Activated CD4-positive, alpha-beta memory T cell treated with anti-CD3 and anti-CD28 coated beads, Interleukin-2, amount 10 ng/mL, durations not matched to agents 7 days and 5 days (primary cell): ENCODE measurements at regions not wholly inside any gene's neighbourhood (a gene's known extent, or its start where the extent isn't known, plus 50 kb on each side); places are given as distances from the start of the nearest gene placed in this dataset.
"Not testable (repeated sequence)": the region's sequence is repeated elsewhere in the genome, so short reads cannot be mapped to it uniquely, and the experiment has no call there.

Experiments used
- CTCF ChIA-PET: fragments of 350-600 bp; sonication (Branson Sonifier 250); formaldehyde crosslinking; loops from one replicate; lab custom pipeline; 2021; ENCODE audit warnings: antibody characterized with exemption, inconsistent platforms; lab: Charles Lee
- POLR2A ChIA-PET: fragments of 350-600 bp; sonication (Branson Sonifier 250); formaldehyde crosslinking; loops from one replicate; lab custom pipeline; 2021; ENCODE audit warnings: antibody characterized with exemption; lab: Charles Lee
- DNase-seq: peaks from one replicate; pipeline ENCODE4 v3.0.0-alpha.2; 2020
- H3K27ac Mint-ChIP-seq: one replicate; pipeline ENCODE4 v1.8.0; 2021; ENCODE audit warnings: mild to moderate bottlenecking, mixed read lengths
- H3K27me3 Mint-ChIP-seq: one replicate; pipeline ENCODE4 v1.8.0; 2021; ENCODE audit warnings: mixed read lengths
- H3K36me3 Mint-ChIP-seq: one replicate; pipeline ENCODE4 v1.8.0; 2021; ENCODE audit warnings: low read depth, mixed read lengths
- H3K4me1 Mint-ChIP-seq: one replicate; pipeline ENCODE4 v1.8.0; 2021; ENCODE audit warnings: mixed read lengths
- H3K4me3 Mint-ChIP-seq: one replicate; pipeline ENCODE4 v1.8.0; 2021; ENCODE audit warnings: mild to moderate bottlenecking, mixed read lengths
- H3K9me3 Mint-ChIP-seq: one replicate; pipeline ENCODE4 v1.8.0; 2021; ENCODE audit warnings: mixed read lengths

DNA sequence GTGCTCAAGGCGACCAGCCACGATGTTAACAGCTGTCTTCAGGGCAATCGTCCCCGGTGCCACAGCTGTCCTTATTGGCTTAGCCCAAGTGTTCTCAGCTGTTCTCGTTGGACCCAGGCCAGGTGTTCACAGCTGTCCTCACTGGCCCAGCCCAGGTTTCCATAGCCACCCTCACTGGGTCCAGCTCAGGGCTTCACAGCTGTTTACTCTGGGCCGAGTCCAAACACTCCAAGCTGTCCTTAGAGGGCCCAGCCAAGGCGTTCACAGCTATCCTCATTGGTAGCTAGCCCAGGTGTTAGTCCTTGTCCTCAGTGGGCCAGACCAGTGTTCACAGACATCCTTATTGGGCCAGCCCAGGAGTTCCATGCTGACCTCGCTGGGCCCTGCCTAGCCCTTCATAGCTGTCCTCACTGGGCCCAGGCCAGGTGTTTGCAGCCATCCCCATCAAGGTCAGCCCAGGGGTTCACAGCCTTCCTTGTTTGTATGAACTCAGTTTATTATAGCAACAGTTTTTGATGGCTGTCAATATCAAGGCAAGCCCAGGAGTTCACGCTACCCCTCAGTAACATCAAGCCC is 106.0 kb upstream of the THOC3 start:
- DNase-seq, H3K27me3 Mint-ChIP-seq, H3K4me1 Mint-ChIP-seq, H3K36me3 Mint-ChIP-seq, CTCF ChIA-PET, H3K4me3 Mint-ChIP-seq, H3K9me3 Mint-ChIP-seq, POLR2A ChIA-PET, H3K27ac Mint-ChIP-seq: not testable (repeated sequence)

DNA sequence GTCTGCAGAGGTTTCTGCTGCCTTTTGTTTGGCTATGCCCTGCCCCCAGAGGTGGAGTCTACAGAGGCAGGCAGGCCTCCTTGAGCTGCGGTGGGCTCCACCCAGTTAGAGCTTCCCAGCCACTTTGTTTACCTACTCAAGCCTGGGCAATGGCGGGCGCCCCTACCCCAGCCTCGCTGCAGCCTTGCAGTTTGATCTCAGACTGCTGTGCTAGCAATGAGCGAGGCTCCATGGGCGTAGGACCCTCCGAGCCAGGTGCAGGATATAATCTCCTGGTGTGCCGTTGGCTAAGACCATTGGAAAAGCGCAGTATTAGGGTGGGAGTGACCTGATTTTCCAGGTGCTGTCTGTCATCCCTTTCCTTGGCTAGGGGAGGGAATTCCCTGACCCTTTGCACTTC is 115.6 kb upstream of the THOC3 start:
- DNase-seq, H3K27ac Mint-ChIP-seq, H3K4me1 Mint-ChIP-seq, H3K36me3 Mint-ChIP-seq, H3K4me3 Mint-ChIP-seq, H3K27me3 Mint-ChIP-seq, H3K9me3 Mint-ChIP-seq, POLR2A ChIA-PET, CTCF ChIA-PET: not testable (repeated sequence)

DNA sequence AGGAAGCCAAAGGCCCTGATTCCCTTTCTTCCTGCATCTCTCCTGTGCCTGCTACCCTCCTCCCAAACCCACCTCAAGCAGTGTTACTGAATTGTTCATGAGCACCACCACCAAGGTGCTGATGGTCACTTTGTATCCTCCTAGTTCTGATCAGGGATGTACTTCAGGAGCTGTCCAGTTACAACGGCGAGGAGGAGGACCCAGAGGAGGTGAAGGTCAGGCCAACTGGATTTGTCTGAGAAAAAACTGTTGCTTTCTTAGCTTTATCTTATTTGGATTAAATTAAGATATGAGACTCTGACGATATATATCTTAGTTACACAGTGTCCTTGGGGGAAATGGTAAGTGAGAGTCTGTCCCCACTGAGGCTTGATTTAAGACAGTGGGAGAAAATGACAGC is 135.0 kb upstream of the THOC3 start:
- not testable (repeated sequence) for H3K9me3 Mint-ChIP-seq, H3K36me3 Mint-ChIP-seq, H3K27ac Mint-ChIP-seq

DNA sequence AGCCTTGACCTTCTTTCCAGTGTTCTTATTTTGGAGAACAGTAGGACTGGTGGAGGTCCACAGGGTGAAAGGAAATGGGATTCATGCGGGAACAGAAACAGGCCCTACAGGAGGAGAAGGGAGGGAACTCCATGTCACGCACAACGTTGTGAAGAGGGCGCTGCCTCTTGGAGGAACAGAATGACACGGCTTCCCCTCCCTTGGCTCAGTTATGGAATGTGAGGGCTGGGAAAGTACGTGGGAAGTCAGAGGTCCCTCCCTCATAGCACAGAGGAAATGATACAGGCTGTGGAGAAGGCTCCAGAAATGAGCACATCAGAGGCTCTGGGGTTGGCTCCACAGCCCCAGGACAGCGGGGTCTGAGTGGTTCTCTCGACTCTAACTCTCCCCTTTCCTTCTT is 125.3 kb upstream of the SIMC1 start:
- H3K27ac Mint-ChIP-seq, POLR2A ChIA-PET, H3K27me3 Mint-ChIP-seq, H3K9me3 Mint-ChIP-seq, H3K4me3 Mint-ChIP-seq, DNase-seq, H3K36me3 Mint-ChIP-seq, CTCF ChIA-PET, H3K4me1 Mint-ChIP-seq: not testable (repeated sequence)

More for the DNA sequence above, 135.0 kb upstream of the THOC3 start:
- H3K4me1 Mint-ChIP-seq, DNase-seq, POLR2A ChIA-PET, CTCF ChIA-PET, H3K27me3 Mint-ChIP-seq, H3K4me3 Mint-ChIP-seq: not testable (repeated sequence)

DNA sequence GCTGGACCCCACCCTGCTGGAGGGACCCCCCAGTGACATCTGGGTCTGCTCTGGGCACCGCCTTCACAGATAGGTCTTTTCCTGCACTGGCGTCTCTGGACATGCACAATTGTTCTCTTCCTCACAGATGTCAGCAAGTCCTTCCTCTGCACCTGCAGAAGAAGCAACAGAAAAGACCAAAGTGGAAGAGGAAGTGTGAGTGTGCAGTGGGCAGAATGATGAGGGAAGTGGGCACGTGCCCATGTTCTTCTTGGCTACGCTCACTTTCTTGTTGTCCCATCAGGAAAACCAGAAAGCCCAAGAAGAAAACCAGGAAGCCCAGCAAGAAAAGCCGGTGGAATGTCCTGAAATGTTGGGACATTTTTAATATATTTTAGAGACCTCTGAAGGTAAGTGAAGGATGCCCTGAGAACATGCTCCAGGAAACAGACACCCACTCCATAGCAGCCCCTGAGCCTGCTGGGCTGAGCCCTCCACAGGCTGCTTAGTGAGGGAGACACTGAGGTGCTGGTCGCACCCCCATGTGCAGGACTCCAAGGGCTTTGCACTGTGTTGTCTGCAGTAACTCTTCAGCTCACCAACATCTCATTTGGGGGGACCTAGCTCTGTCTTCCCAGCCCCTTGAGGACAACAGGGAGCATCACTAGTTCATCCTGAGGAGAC is 124.4 kb upstream of the SIMC1 start:
- H3K4me3 Mint-ChIP-seq, POLR2A ChIA-PET: not testable (repeated sequence)

DNA sequence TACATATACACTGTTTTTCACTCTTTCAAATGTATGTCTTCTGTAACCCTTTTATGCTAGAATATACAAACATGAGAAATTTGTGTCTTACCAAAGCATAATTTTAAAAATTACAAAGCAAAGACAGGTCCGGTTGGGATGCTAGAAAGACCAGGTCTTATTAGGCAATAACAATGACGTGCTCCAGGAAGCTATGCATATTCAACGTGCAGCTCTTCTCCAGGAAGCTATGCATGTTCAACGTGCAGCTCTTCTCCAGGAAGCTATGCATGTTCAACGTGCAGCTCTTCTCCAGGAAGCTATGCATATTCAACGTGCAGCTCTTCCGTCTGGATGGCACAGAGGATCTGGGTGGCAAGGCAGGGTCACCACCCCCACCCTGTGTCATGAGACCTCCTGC is 123.4 kb upstream of the SIMC1 start:
- H3K4me1 Mint-ChIP-seq, DNase-seq, POLR2A ChIA-PET, H3K27me3 Mint-ChIP-seq, H3K36me3 Mint-ChIP-seq, H3K9me3 Mint-ChIP-seq, H3K4me3 Mint-ChIP-seq, H3K27ac Mint-ChIP-seq, CTCF ChIA-PET: not testable (repeated sequence)

More for the DNA sequence above, 124.4 kb upstream of the SIMC1 start:
- H3K27me3 Mint-ChIP-seq, H3K9me3 Mint-ChIP-seq, CTCF ChIA-PET, H3K36me3 Mint-ChIP-seq, H3K4me1 Mint-ChIP-seq, H3K27ac Mint-ChIP-seq, DNase-seq: not testable (repeated sequence)

DNA sequence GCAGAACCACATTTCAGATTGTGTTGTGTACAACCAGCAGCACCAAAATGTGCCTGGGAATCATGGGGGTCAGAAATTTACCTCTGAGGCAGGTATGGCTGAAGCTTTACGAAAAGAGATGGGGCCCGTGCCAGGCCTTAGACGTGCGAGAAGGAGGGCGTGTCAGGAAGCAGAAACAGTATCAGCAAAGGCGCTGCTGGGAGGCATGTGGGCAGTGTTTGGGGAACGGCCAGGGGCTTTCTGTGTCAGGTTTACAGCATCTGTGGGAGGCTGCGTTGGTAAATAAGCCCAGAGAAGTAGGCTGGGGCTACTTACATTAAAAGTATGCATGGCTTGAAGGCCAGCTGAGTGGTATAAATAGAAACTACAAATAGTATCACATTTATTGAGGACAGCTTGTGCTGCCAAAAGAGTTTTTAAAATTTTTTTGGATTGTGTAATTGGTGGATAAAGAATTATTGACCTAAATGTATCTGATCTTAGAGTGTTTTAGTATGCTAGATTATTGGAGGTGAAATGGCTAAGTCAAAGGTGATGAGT is 120.5 kb upstream of the SIMC1 start:
- CTCF ChIA-PET, H3K9me3 Mint-ChIP-seq, POLR2A ChIA-PET, DNase-seq, H3K4me1 Mint-ChIP-seq, H3K36me3 Mint-ChIP-seq, H3K27ac Mint-ChIP-seq, H3K4me3 Mint-ChIP-seq, H3K27me3 Mint-ChIP-seq: not testable (repeated sequence)

DNA sequence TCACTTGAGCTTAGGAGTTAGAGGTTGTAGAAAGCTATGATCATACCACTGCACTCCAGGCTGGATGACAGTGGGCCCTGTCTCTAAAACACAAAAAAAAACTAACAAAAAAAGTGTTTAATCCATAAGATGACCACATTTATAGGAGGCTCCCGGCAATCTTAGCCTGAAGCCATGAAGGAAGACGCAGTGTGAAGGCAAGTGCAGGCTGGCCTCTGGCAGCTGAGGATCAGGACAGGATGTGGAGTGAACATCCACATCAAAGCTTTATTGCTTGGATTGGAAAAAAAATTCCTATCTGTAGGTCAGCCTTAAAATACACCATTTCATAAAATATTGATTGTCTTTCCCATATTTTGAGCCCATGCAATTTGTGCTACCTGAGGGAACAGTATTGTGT is 115.9 kb upstream of the SIMC1 start:
- H3K27me3 Mint-ChIP-seq, POLR2A ChIA-PET: not testable (repeated sequence)

DNA sequence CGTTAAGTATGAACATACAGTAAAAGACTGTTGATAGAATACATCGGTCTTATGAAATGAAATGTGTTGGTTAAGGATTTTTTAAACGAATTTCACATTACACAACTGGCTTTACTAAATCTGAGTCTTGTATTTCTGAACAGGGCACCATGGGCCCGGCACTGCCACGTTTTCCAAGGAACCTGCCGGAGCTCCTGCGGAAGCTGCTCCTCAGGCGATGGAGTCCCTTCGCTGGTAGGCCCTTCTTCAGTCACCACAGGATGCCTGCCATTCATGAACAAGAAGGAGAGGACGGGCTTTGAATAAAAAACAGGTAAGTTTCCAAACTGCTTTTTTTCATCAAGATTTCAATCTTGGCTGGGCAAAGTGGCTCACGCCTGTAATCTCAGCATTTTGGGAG is 114.1 kb upstream of the SIMC1 start:
- DNase-seq, POLR2A ChIA-PET, H3K27me3 Mint-ChIP-seq, H3K9me3 Mint-ChIP-seq, H3K4me1 Mint-ChIP-seq, H3K36me3 Mint-ChIP-seq, H3K27ac Mint-ChIP-seq, H3K4me3 Mint-ChIP-seq, CTCF ChIA-PET: not testable (repeated sequence)

More for the DNA sequence above, 115.9 kb upstream of the SIMC1 start:
- CTCF ChIA-PET, H3K4me1 Mint-ChIP-seq, H3K4me3 Mint-ChIP-seq, H3K27ac Mint-ChIP-seq, DNase-seq, H3K36me3 Mint-ChIP-seq, H3K9me3 Mint-ChIP-seq: not testable (repeated sequence)

DNA sequence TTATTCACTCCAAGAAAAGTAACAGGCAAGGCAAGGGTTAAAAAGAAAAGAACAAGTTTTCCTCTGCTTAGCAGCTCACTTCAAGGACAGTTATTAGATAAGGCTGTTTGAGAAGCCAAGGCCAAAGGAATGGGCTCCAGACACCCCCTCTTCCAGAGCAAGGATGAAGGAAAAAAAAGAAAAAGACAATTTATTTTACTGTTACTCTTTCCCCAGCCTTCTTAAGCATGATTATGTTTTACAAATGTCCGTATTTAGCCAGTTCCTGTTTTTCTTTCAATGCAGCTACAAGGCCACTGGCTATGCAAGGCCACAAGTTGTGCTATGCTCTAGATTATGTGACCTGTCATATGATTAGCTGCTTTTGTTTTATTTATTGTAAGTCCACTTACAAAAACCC is 106.5 kb upstream of the SIMC1 start:
- no peaks in the 10 kb centered on the region for H3K9me3 Mint-ChIP-seq
- peaks cover 15% of the 10 kb centered on the region for H3K4me1 Mint-ChIP-seq
- peaks cover 34% of the 10 kb centered on the region for H3K27me3 Mint-ChIP-seq
- no peak overlapping the region for H3K27ac Mint-ChIP-seq
- POLR2A ChIA-PET: no interaction called here
- no peak for DNase-seq
- no peaks in the 10 kb centered on the region for H3K36me3 Mint-ChIP-seq
- CTCF ChIA-PET: no interaction called here
- no peak overlapping the region for H3K4me3 Mint-ChIP-seq

DNA sequence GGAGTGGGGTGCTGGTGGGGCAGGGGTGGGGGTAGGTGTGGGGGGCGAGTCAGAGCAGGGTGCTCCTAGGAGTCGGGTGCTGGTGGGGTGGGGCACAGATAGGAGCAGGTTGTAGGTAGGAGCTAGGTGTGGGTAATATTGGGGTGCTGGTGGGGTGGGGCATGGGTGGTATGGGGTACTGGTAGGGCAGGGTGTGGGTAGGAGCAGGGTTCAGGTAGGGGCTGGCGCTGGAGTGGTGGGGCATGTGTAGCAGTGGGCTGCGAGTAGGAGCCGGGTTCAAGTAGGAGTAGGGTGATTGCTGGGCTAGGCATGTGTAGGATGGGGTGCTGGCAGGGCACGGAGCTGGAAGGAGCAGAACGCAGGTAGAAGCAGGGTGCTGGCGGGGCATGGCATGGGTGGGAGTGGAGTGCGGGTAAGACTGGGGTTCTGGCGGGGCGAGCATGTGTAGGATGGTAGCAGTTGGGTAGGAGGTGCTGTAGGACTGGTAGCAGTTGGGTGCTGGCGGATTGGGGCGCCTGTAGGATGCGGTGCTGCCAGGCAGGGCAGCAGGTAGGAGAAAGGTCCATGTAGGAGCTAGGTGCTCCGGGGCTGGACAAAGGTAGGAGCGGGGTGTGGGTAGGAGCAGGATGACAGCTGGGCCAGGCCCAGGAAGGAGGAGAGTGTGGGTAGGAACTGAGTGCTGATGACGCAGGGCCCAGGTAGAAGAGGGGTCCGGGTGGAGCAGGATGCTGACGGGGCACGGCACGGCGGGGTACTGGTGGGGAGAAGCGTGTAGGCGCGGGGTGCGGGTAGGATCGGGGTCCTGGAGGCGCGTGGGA is 105.5 kb upstream of the SIMC1 start:
- ChIA-PET CTCF (no interaction called here), POLR2A (no interaction called here)
- Mint-ChIP-seq H3K27ac (no peak overlapping the region), H3K36me3 (no peaks in the 10 kb centered on the region), H3K4me3 (no peak overlapping the region), H3K4me1 (peaks cover 15% of the 10 kb centered on the region), H3K9me3 (no peaks in the 10 kb centered on the region), H3K27me3 (peaks cover 34% of the 10 kb centered on the region)
- no peak for DNase-seq

DNA sequence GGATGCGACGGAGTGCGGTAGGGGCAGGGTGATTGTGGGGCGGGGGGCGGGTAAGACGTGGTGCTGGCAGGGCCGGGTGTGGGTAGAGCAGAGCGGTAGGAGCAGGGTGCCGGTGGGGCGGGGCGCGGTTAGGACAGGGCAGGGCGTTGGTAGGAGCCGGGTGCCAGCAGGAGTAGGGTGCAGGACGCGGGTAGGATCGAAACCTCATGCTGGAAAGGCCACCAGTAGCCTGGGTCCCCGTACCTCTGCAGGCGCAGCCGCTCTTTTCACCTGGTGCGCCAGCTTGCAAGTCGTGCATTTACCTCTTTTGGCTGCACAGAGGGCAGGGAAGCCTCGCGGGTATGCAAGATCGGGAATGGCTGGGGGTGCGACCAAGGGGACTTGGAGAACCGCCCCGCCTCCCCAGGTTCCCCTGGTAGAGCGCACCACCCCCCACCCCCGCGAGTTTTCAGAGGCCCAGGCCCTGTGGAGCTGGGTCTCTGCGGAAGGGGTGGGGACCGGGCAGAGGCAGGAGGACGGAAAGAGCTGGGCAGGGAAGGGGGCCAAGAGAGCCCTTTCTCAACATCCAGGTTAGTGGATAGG is 104.8 kb upstream of the SIMC1 start:
- Mint-ChIP-seq H3K27me3 (peaks cover 34% of the 10 kb centered on the region), H3K9me3 (no peaks in the 10 kb centered on the region), H3K4me1 (peaks cover 15% of the 10 kb centered on the region), H3K27ac (no peak overlapping the region), H3K36me3 (no peaks in the 10 kb centered on the region), H3K4me3 (peak overlapping the region; percentile 16)
- POLR2A ChIA-PET: no interaction called here
- CTCF ChIA-PET: no interaction called here
- DNase-seq: no peak

DNA sequence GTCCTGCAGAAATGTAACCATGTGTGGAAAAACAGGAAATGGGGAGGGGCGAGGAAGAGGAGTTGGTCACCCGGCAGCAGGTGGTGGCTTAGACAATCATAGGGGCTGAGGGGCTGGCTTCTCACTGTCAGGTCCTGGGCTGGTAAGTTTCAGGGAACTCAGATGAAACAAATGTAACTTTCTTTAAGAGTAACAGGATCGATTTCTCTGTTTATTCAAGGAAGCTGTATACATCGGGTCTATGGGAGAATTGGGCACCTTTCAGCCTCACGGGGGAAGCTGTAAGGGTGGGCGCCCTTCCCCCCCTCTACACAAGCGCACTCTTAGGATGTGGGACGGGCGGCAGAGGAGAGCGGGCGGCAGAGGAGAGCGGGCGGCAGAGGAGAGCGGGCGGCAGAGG is 104.3 kb upstream of the SIMC1 start:
- peak overlapping the region; percentile 16 for H3K4me3 Mint-ChIP-seq

More for the DNA sequence above, 104.3 kb upstream of the SIMC1 start:
- H3K27me3 Mint-ChIP-seq: peaks cover 34% of the 10 kb centered on the region
- H3K36me3 Mint-ChIP-seq: no peaks in the 10 kb centered on the region
- peaks cover 15% of the 10 kb centered on the region for H3K4me1 Mint-ChIP-seq
- H3K9me3 Mint-ChIP-seq: no peaks in the 10 kb centered on the region
- DNase-seq: no peak
- H3K27ac Mint-ChIP-seq: no peak overlapping the region
- POLR2A ChIA-PET: no interaction called here
- CTCF ChIA-PET: no interaction called here
